GM12878 (cell line): ENCODE measurements at regions not wholly inside any gene's neighbourhood (a gene's known extent, or its start where the extent isn't known, plus 50 kb on each side); places are given as distances from the start of the nearest gene placed in this dataset.

ENCODE experiments used
- ATAC-seq: fragments of 200-7000 bp; cut with Tn5 transposase; 3 replicates; pipeline ENCODE4 v1.9.1; 2020; ENCODE audit warnings: mild to moderate bottlenecking, moderate library complexity
- BruUV-seq: library from RNA; stranded (reverse); fragments of 400-500 nt; replicated peaks from 2 replicates; lab custom pipeline; 2021; lab: Mats Ljungman, UMichigan
- CTCF ChIA-PET: fragments of 300-600 bp; sonication (Branson Sonifier 250); formaldehyde crosslinking; extraction: SDS; loops from one replicate; lab custom pipeline; 2021; ENCODE audit warnings: inconsistent platforms; lab: Yijun Ruan, JAX
- POLR2A ChIA-PET: fragments of 350-600 bp; formaldehyde crosslinking; extraction: SDS; loops from one replicate; lab custom pipeline; 2021; ENCODE audit warnings: inconsistent platforms; lab: Charles Lee
- RAD21 ChIA-PET: fragments of 300-600 bp; sonication (Branson Sonifier 250); formaldehyde crosslinking; loops from one replicate; lab custom pipeline; 2023; ENCODE audit warnings: antibody characterized with exemption; ENCODE audit not compliant: unreplicated experiment; lab: Charles Lee
- SMC1A ChIA-PET: fragments of 300-600 bp; sonication (Branson Sonifier 250); formaldehyde crosslinking; loops from one replicate; lab custom pipeline; 2023; ENCODE audit not compliant: unreplicated experiment, uncharacterized antibody; lab: Charles Lee
- DNase-seq: peaks from one replicate; pipeline ENCODE4 v3.0.0-alpha.2; 2011; ENCODE audit warnings: low read depth, low spot score
- FAIRE-seq: peaks from 3 replicates; lab custom pipeline; 2011; peaks lifted over from hg19 to GRCh38; lab: Jason Lieb, UNC
- H2AFZ ChIP-seq: 2 replicates; pipeline ENCODE4 v1.6.0; 2011; ENCODE audit warnings: low read depth, low read length, control low read depth; ENCODE audit not compliant: control insufficient read depth
- H3K27ac ChIP-seq: 2 replicates; pipeline ENCODE4 v1.5.1; 2011; ENCODE audit warnings: control low read depth; ENCODE audit not compliant: control insufficient read depth, insufficient read depth
- H3K27me3 ChIP-seq, 2 experiments: replicated peaks in 1 of 2; 2 replicates each; pipeline versions ENCODE4 v1.6.0 to v1.6.1; 2011; ENCODE audit warnings: low read length in 1 of 2; ENCODE audit not compliant: control insufficient read depth in 2 of 2, insufficient read depth in 2 of 2
- H3K36me3 ChIP-seq, 2 experiments: 2 replicates each; pipeline ENCODE4 v1.5.1; 2011; ENCODE audit warnings: low read length in 1 of 2; ENCODE audit not compliant: control insufficient read depth in 2 of 2, insufficient read depth in 2 of 2
- H3K4me1 ChIP-seq: 2 replicates; pipeline ENCODE4 v1.6.1; 2011; ENCODE audit warnings: mild to moderate bottlenecking, low read length, moderate library complexity, mixed read lengths; ENCODE audit not compliant: control insufficient read depth, insufficient read depth
- H3K4me2 ChIP-seq: 2 replicates; pipeline ENCODE4 v1.6.0; 2011; ENCODE audit warnings: control low read depth; ENCODE audit not compliant: control insufficient read depth, insufficient read depth
- H3K4me3 ChIP-seq: fragments of 200-600 bp; sonication (generic); 2 replicates; pipeline ENCODE4 v1.5.1; 2016
- H3K79me2 ChIP-seq: 2 replicates; pipeline ENCODE4 v1.6.0; 2011; ENCODE audit warnings: low read length; ENCODE audit not compliant: control insufficient read depth, insufficient read depth
- H3K9ac ChIP-seq: 2 replicates; pipeline ENCODE4 v1.8.0; 2011; ENCODE audit warnings: low read length, control low read depth, mixed read lengths; ENCODE audit not compliant: control insufficient read depth, insufficient read depth
- H3K9me3 ChIP-seq: replicated peaks from 3 replicates; pipeline ENCODE4 v1.5.1; 2011; ENCODE audit warnings: mild to moderate bottlenecking, low read length; ENCODE audit not compliant: control insufficient read depth, insufficient read depth
- H4K20me1 ChIP-seq: 2 replicates; pipeline ENCODE4 v1.6.0; 2011; ENCODE audit not compliant: control insufficient read depth, insufficient read depth
- ATF2 ChIP-seq: IDR thresholded peaks from 2 replicates; pipeline ENCODE4 v1.6.1; 2012; ENCODE audit warnings: low read length, inconsistent platforms
- BCL3 ChIP-seq: IDR thresholded peaks from 2 replicates; pipeline ENCODE4 v1.6.1; 2011; ENCODE audit warnings: borderline replicate concordance, low read depth, mild to moderate bottlenecking, moderate library complexity, low read length; ENCODE audit not compliant: insufficient read depth, poor library complexity, severe bottlenecking
- E2F8 ChIP-seq: fragments of 450-650 bp; IDR thresholded peaks from 2 replicates; pipeline ENCODE4 v1.6.1; 2018; ENCODE audit warnings: mild to moderate bottlenecking, low read depth, moderate library complexity; ENCODE audit not compliant: partially characterized antibody
- ELK1 ChIP-seq: IDR thresholded peaks from 2 replicates; pipeline ENCODE4 v1.6.1; 2012; ENCODE audit warnings: low read depth, low read length, improper control_type of control experiment
- EZH2 ChIP-seq: IDR thresholded peaks from 2 replicates; pipeline ENCODE4 v1.6.1; 2012; ENCODE audit warnings: low read depth, mild to moderate bottlenecking, control low read depth, inconsistent platforms, low read length, borderline replicate concordance; ENCODE audit not compliant: control insufficient read depth
- MEF2B ChIP-seq: fragments of 450-650 bp; IDR thresholded peaks from 2 replicates; pipeline ENCODE4 v1.6.1; 2018; ENCODE audit warnings: mild to moderate bottlenecking, moderate library complexity; ENCODE audit not compliant: partially characterized antibody, poor library complexity, severe bottlenecking
- MXI1 ChIP-seq: fragments of 150-350 bp; IDR thresholded peaks from 2 replicates; pipeline ENCODE4 v1.6.1; 2011; ENCODE audit warnings: low read depth, mild to moderate bottlenecking, inconsistent platforms, low read length, improper control_type of control experiment
- NR2F1 ChIP-seq: fragments of 450-650 bp; conservative IDR thresholded peaks from 2 replicates; pipeline ENCODE4 v1.6.1; 2017; ENCODE audit warnings: mild to moderate bottlenecking
- RCOR1 ChIP-seq: conservative IDR thresholded peaks from 2 replicates; pipeline ENCODE4 v1.6.1; 2012; ENCODE audit warnings: low read depth, low read length, improper control_type of control experiment
- RFX5 ChIP-seq: IDR thresholded peaks from 2 replicates; pipeline ENCODE4 v1.6.1; 2011; ENCODE audit warnings: low read depth, low read length, improper control_type of control experiment
- TCF7 ChIP-seq: IDR thresholded peaks from 2 replicates; pipeline ENCODE4 v1.6.1; 2014; ENCODE audit warnings: antibody characterized with exemption, borderline replicate concordance
- ZBTB40 ChIP-seq: fragments of 450-650 bp; IDR thresholded peaks from 2 replicates; pipeline ENCODE4 v1.6.1; 2016; ENCODE audit warnings: mild to moderate bottlenecking, moderate library complexity, borderline replicate concordance
- ZNF274 ChIP-seq: IDR thresholded peaks from one replicate; pipeline ENCODE4 v1.8.0; 2011; ENCODE audit not compliant: insufficient read length, insufficient read depth
- WGBS: methylation state at CpG from one replicate; pipeline ENCODE4 v1.1.6; 2016; ENCODE audit warnings: low lambda C conversion rate; ENCODE audit not compliant: insufficient replicate concordance, insufficient coverage; ENCODE audit errors: missing lambda C conversion rate; 5-methylcytosine and 5-hydroxymethylcytosine counted together
- in situ Hi-C: fragments of 300-500 bp; cut with MboI; formaldehyde crosslinking; loops from 9 replicates; pipeline ENCODE4 v1.14.3; 2018; ENCODE audit warnings: mixed read lengths
- intact Hi-C: fragments of 100-400 bp; cut with micrococcal nuclease; formaldehyde crosslinking; loops from one replicate; pipeline ENCODE4 v1.14.2; 2022; ENCODE audit not compliant: unreplicated experiment

- WGBS, result 40% methylated on average over 1 of the region's 1 CpG
- H3K27ac ChIP-seq, result no peak overlapping the region
- no peaks in the 10 kb centered on the region for H3K36me3 ChIP-seq
- ChIA-PET SMC1A (no interaction called here), RAD21 (no interaction called here), POLR2A (no interaction called here), CTCF (interaction anchor here (0.7 to 1.4 kb wide), 2 partner anchors 11 to 457 kb away, joined by 3 to 6 read pairs; no protein-coding TSS in a partner anchor)
- intact Hi-C loops, result no loop called here
- no peaks in the 10 kb centered on the region for H3K79me2 ChIP-seq
- ATAC-seq (no peak), DNase-seq (no peak), FAIRE-seq (no peak)
- no peaks in the 10 kb centered on the region for H3K4me1 ChIP-seq
- no TSS peak for BruUV-seq
- H3K27me3 ChIP-seq, result no peaks in the 10 kb centered on the region
- H2AFZ ChIP-seq, result no peak overlapping the region
- no peak overlapping the region for H3K9ac ChIP-seq
- in situ Hi-C loops, result no loop called here
- no peaks in the 10 kb centered on the region for H4K20me1 ChIP-seq
- H3K9me3 ChIP-seq, result no peaks in the 10 kb centered on the region
- no peak overlapping the region for H3K4me2 ChIP-seq
- no peak overlapping the region for H3K4me3 ChIP-seq
- TF ChIP-seq RCOR1 (no peak), NR2F1 (no peak), MXI1 (no peak), RFX5 (no peak), E2F8 (no peak), BCL3 (no peak), EZH2 (no peak), TCF7 (no peak), ATF2 (no peak), MEF2B (no peak), ELK1 (no peak), ZNF274 (no peak), ZBTB40 (no peak)
Measured at GRCh38 chr12:88854260-88854659, 274.0 kb upstream of the KITLG start.
